ENCODE measurements at regions not wholly inside any gene's neighbourhood (a gene's known extent, or its start where the extent isn't known, plus 50 kb on each side); places are given as distances from the start of the nearest gene placed in this dataset.

DNA sequence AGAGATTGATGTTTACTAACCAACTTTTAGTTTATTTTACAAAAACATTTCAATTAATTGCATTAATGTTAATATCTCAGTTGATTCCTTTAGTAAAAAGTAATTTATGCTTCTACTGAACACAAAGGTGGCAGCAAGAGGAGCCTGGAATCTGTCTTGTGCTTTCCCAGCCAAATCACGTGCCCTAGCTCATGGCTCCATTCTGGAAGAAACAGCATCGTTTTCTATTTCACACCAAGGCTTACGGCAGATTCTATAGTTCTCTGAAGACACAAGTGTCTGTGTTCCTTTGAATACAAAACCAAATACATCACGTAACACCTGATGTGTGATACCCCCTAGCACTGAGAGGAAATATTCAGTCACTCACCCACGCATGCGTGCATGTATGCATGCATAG, 346.1 kb upstream of the MIR17HG start:
- TF ChIP-seq, protein P1, sequence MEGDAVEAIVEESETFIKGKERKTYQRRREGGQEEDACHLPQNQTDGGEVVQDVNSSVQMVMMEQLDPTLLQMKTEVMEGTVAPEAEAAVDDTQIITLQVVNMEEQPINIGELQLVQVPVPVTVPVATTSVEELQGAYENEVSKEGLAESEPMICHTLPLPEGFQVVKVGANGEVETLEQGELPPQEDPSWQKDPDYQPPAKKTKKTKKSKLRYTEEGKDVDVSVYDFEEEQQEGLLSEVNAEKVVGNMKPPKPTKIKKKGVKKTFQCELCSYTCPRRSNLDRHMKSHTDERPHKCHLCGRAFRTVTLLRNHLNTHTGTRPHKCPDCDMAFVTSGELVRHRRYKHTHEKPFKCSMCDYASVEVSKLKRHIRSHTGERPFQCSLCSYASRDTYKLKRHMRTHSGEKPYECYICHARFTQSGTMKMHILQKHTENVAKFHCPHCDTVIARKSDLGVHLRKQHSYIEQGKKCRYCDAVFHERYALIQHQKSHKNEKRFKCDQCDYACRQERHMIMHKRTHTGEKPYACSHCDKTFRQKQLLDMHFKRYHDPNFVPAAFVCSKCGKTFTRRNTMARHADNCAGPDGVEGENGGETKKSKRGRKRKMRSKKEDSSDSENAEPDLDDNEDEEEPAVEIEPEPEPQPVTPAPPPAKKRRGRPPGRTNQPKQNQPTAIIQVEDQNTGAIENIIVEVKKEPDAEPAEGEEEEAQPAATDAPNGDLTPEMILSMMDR (conservative IDR thresholded peaks at IDR 0.05) = no peak
- TF ChIP-seq EZH2 (IDR thresholded peaks at IDR 0.05; ENCODE audit: low read depth) = no peak
